Activated CD4-positive, alpha-beta T cell treated with anti-CD3 and anti-CD28 coated beads, Interleukin-2, amount 10 ng/mL, durations not matched to agents 24 days and 14 days (primary cell): ENCODE measurements at regions not wholly inside any gene's neighbourhood (a gene's known extent, or its start where the extent isn't known, plus 50 kb on each side); places are given as distances from the start of the nearest gene placed in this dataset.
"Not testable (repeated sequence)": the region's sequence is repeated elsewhere in the genome, so short reads cannot be mapped to it uniquely, and the experiment has no call there.

Experiments used
- DNase-seq: peaks from one replicate; pipeline ENCODE4 v3.0.0; 2022
- H3K27ac Mint-ChIP-seq: one replicate; pipeline ENCODE4 v1.8.0; 2022; ENCODE audit warnings: mild to moderate bottlenecking, mixed read lengths
- H3K27me3 Mint-ChIP-seq: one replicate; pipeline ENCODE4 v1.8.0; 2022; ENCODE audit warnings: mixed read lengths
- H3K36me3 Mint-ChIP-seq: one replicate; pipeline ENCODE4 v1.8.0; 2022; ENCODE audit warnings: low read depth, mild to moderate bottlenecking, mixed read lengths
- H3K4me1 Mint-ChIP-seq: one replicate; pipeline ENCODE4 v1.8.0; 2021; ENCODE audit warnings: mixed read lengths
- H3K4me3 Mint-ChIP-seq: one replicate; pipeline ENCODE4 v1.8.0; 2022; ENCODE audit warnings: mild to moderate bottlenecking, moderate library complexity, mixed read lengths
- H3K9me3 Mint-ChIP-seq: one replicate; pipeline ENCODE4 v1.8.0; 2021; ENCODE audit warnings: mixed read lengths
- intact Hi-C: fragments of 100-400 bp; cut with micrococcal nuclease; formaldehyde crosslinking; loops from one replicate; pipeline ENCODE4 v1.15.1; 2023

GRCh38 chr18:1012775-1013174 lies 108.1 kb downstream of the ADCYAP1 start:
- no peak overlapping the region for H3K27ac Mint-ChIP-seq
- no peak for DNase-seq
- H3K27me3 Mint-ChIP-seq: no peaks in the 10 kb centered on the region
- no peaks in the 10 kb centered on the region for H3K36me3 Mint-ChIP-seq
- no peak overlapping the region for H3K4me3 Mint-ChIP-seq
- intact Hi-C loops: no loop called here
- no peaks in the 10 kb centered on the region for H3K4me1 Mint-ChIP-seq
- H3K9me3 Mint-ChIP-seq: no peaks in the 10 kb centered on the region

GRCh38 chr18:1013951-1014350 lies 109.3 kb downstream of the ADCYAP1 start:
- no peaks in the 10 kb centered on the region for H3K9me3 Mint-ChIP-seq
- H3K36me3 Mint-ChIP-seq: no peaks in the 10 kb centered on the region
- no peak for DNase-seq
- H3K4me3 Mint-ChIP-seq: no peak overlapping the region
- H3K27ac Mint-ChIP-seq: no peak overlapping the region
- H3K4me1 Mint-ChIP-seq: no peaks in the 10 kb centered on the region
- intact Hi-C loops: no loop called here
- H3K27me3 Mint-ChIP-seq: no peaks in the 10 kb centered on the region

GRCh38 chr18:1014509-1014908 lies 109.8 kb downstream of the ADCYAP1 start:
- Mint-ChIP-seq H3K4me1 (no peaks in the 10 kb centered on the region), H3K27me3 (no peaks in the 10 kb centered on the region), H3K36me3 (no peaks in the 10 kb centered on the region), H3K9me3 (no peaks in the 10 kb centered on the region), H3K27ac (no peak overlapping the region), H3K4me3 (no peak overlapping the region)
- no peak for DNase-seq
- intact Hi-C loops: no loop called here

GRCh38 chr18:1014951-1015624 lies 110.4 kb downstream of the ADCYAP1 start:
- Mint-ChIP-seq H3K4me1 (no peaks in the 10 kb centered on the region), H3K27ac (no peak overlapping the region), H3K27me3 (no peaks in the 10 kb centered on the region), H3K4me3 (no peak overlapping the region), H3K36me3 (no peaks in the 10 kb centered on the region), H3K9me3 (no peaks in the 10 kb centered on the region)
- intact Hi-C loops: no loop called here
- no peak for DNase-seq

- Mint-ChIP-seq H3K27me3 (no peaks in the 10 kb centered on the region), H3K36me3 (no peaks in the 10 kb centered on the region), H3K4me1 (no peaks in the 10 kb centered on the region), H3K27ac (no peak overlapping the region), H3K4me3 (no peak overlapping the region), H3K9me3 (no peaks in the 10 kb centered on the region)
- intact Hi-C loops: no loop called here
- no peak for DNase-seq
Measured at GRCh38 chr18:1015777-1016176, 111.1 kb downstream of the ADCYAP1 start.

GRCh38 chr18:1017227-1018058 lies 112.8 kb downstream of the ADCYAP1 start:
- H3K27me3 Mint-ChIP-seq: no peaks in the 10 kb centered on the region
- no peaks in the 10 kb centered on the region for H3K9me3 Mint-ChIP-seq
- intact Hi-C loops: no loop called here
- DNase-seq: no peak
- H3K4me1 Mint-ChIP-seq: no peaks in the 10 kb centered on the region
- H3K36me3 Mint-ChIP-seq: no peaks in the 10 kb centered on the region
- H3K27ac Mint-ChIP-seq: no peak overlapping the region
- no peak overlapping the region for H3K4me3 Mint-ChIP-seq

GRCh38 chr18:1018181-1018681 lies 113.6 kb downstream of the ADCYAP1 start:
- intact Hi-C loops: no loop called here
- no peaks in the 10 kb centered on the region for H3K27me3 Mint-ChIP-seq
- no peaks in the 10 kb centered on the region for H3K9me3 Mint-ChIP-seq
- no peaks in the 10 kb centered on the region for H3K4me1 Mint-ChIP-seq
- H3K36me3 Mint-ChIP-seq: no peaks in the 10 kb centered on the region
- H3K27ac Mint-ChIP-seq: no peak overlapping the region
- no peak for DNase-seq
- H3K4me3 Mint-ChIP-seq: no peak overlapping the region

GRCh38 chr18:1019191-1019590 lies 114.5 kb downstream of the ADCYAP1 start:
- DNase-seq: no peak
- Mint-ChIP-seq H3K27ac (no peak overlapping the region), H3K36me3 (no peaks in the 10 kb centered on the region), H3K4me3 (no peak overlapping the region), H3K9me3 (no peaks in the 10 kb centered on the region), H3K27me3 (no peaks in the 10 kb centered on the region), H3K4me1 (no peaks in the 10 kb centered on the region)
- intact Hi-C loops: no loop called here

GRCh38 chr18:1020731-1021344 lies 116.2 kb downstream of the ADCYAP1 start:
- Mint-ChIP-seq H3K4me3 (no peak overlapping the region), H3K4me1 (no peaks in the 10 kb centered on the region), H3K27me3 (no peaks in the 10 kb centered on the region), H3K27ac (no peak overlapping the region), H3K9me3 (no peaks in the 10 kb centered on the region), H3K36me3 (no peaks in the 10 kb centered on the region)
- intact Hi-C loops: no loop called here
- DNase-seq: no peak

- Mint-ChIP-seq H3K9me3 (peaks cover 5% of the 10 kb centered on the region), H3K27ac (no peak overlapping the region), H3K36me3 (no peaks in the 10 kb centered on the region), H3K4me1 (no peaks in the 10 kb centered on the region), H3K4me3 (no peak overlapping the region), H3K27me3 (no peaks in the 10 kb centered on the region)
- no peak for DNase-seq
- intact Hi-C loops: no loop called here
Measured at GRCh38 chr18:1026930-1027329, 122.3 kb downstream of the ADCYAP1 start.

- H3K4me3 Mint-ChIP-seq, H3K4me1 Mint-ChIP-seq, H3K36me3 Mint-ChIP-seq, DNase-seq, H3K27ac Mint-ChIP-seq, H3K27me3 Mint-ChIP-seq, intact Hi-C loops: not testable (repeated sequence)
- peaks cover 10% of the 10 kb centered on the region for H3K9me3 Mint-ChIP-seq
Measured at GRCh38 chr18:1033092-1033491, 128.4 kb downstream of the ADCYAP1 start.

GRCh38 chr18:1034971-1035370 lies 130.3 kb downstream of the ADCYAP1 start:
- no peaks in the 10 kb centered on the region for H3K27me3 Mint-ChIP-seq
- intact Hi-C loops: no loop called here
- no peaks in the 10 kb centered on the region for H3K4me1 Mint-ChIP-seq
- H3K27ac Mint-ChIP-seq: no peak overlapping the region
- DNase-seq: no peak
- H3K9me3 Mint-ChIP-seq: peaks cover 7% of the 10 kb centered on the region
- no peaks in the 10 kb centered on the region for H3K36me3 Mint-ChIP-seq
- H3K4me3 Mint-ChIP-seq: no peak overlapping the region

- Mint-ChIP-seq H3K27me3 (no peaks in the 10 kb centered on the region), H3K4me3 (no peak overlapping the region), H3K9me3 (peaks cover 5% of the 10 kb centered on the region), H3K4me1 (no peaks in the 10 kb centered on the region), H3K36me3 (no peaks in the 10 kb centered on the region), H3K27ac (no peak overlapping the region)
- intact Hi-C loops: no loop called here
- DNase-seq: no peak
Measured at GRCh38 chr18:1036926-1037325, 132.3 kb downstream of the ADCYAP1 start.

GRCh38 chr18:1037776-1038175 lies 133.1 kb downstream of the ADCYAP1 start:
- intact Hi-C loops: no loop called here
- no peaks in the 10 kb centered on the region for H3K4me1 Mint-ChIP-seq
- no peaks in the 10 kb centered on the region for H3K27me3 Mint-ChIP-seq
- H3K4me3 Mint-ChIP-seq: no peak overlapping the region
- no peak for DNase-seq
- no peaks in the 10 kb centered on the region for H3K36me3 Mint-ChIP-seq
- no peak overlapping the region for H3K27ac Mint-ChIP-seq
- H3K9me3 Mint-ChIP-seq: peaks cover 5% of the 10 kb centered on the region
